Parathyroid adenoma (tissue), 2 donors: ENCODE measurements at regions not wholly inside any gene's neighbourhood (a gene's known extent, or its start where the extent isn't known, plus 50 kb on each side); places are given as distances from the start of the nearest gene placed in this dataset.

Experiments
- H2AFZ ChIP-seq: fragments of 300-600 bp; sonication (generic); one replicate; pipeline ENCODE4 v1.7.0; 2017; ENCODE audit warnings: antibody characterized with exemption, mild to moderate bottlenecking
- H3K27ac ChIP-seq: fragments of 300-600 bp; sonication (generic); one replicate; pipeline ENCODE4 v1.7.0; 2017
- H3K27me3 ChIP-seq: fragments of 300-600 bp; sonication (generic); one replicate; pipeline ENCODE4 v1.7.0; 2017; ENCODE audit warnings: low read length; ENCODE audit not compliant: control insufficient read depth, insufficient read depth
- H3K36me3 ChIP-seq: fragments of 300-600 bp; sonication (generic); one replicate; pipeline ENCODE4 v1.7.0; 2017; ENCODE audit warnings: low read length; ENCODE audit not compliant: control insufficient read depth, insufficient read depth
- H3K4me1 ChIP-seq: fragments of 300-600 bp; sonication (generic); one replicate; pipeline ENCODE4 v1.7.0; 2017; ENCODE audit warnings: control low read depth
- H3K4me2 ChIP-seq: fragments of 300-600 bp; sonication (generic); one replicate; pipeline ENCODE4 v1.7.0; 2017; ENCODE audit warnings: low read length
- H3K4me3 ChIP-seq: fragments of 300-600 bp; sonication (generic); one replicate; pipeline ENCODE4 v1.7.0; 2017; ENCODE audit warnings: low read depth, low read length
- H3K79me2 ChIP-seq: fragments of 300-600 bp; sonication (generic); one replicate; pipeline ENCODE4 v1.7.0; 2017; ENCODE audit warnings: control low read depth
- H3K9ac ChIP-seq: fragments of 300-600 bp; sonication (generic); one replicate; pipeline ENCODE4 v1.7.0; 2017; ENCODE audit warnings: mild to moderate bottlenecking
- H3K9me3 ChIP-seq: fragments of 300-600 bp; sonication (generic); one replicate; pipeline ENCODE4 v1.7.0; 2017; ENCODE audit warnings: low read length; ENCODE audit not compliant: control insufficient read depth
- TF ChIP-seq, protein P1 (sequence below): fragments of 300-600 bp; sonication (generic); IDR thresholded peaks from one replicate; pipeline ENCODE4 v1.7.0; 2017; ENCODE audit warnings: antibody characterized with exemption, mild to moderate bottlenecking
- donor health status: primary hyperparathyroidism.

- Histone ChIP-seq H3K36me3 (no peaks in the 10 kb centered on the region), H3K4me3 (no peak overlapping the region), H3K79me2 (no peaks in the 10 kb centered on the region), H3K9me3 (no peaks in the 10 kb centered on the region), H2AFZ (no peak overlapping the region), H3K27ac (no peak overlapping the region), H3K9ac (no peak overlapping the region), H3K27me3 (no peaks in the 10 kb centered on the region), H3K4me1 (no peaks in the 10 kb centered on the region), H3K4me2 (no peak overlapping the region)
- TF ChIP-seq, protein P1, sequence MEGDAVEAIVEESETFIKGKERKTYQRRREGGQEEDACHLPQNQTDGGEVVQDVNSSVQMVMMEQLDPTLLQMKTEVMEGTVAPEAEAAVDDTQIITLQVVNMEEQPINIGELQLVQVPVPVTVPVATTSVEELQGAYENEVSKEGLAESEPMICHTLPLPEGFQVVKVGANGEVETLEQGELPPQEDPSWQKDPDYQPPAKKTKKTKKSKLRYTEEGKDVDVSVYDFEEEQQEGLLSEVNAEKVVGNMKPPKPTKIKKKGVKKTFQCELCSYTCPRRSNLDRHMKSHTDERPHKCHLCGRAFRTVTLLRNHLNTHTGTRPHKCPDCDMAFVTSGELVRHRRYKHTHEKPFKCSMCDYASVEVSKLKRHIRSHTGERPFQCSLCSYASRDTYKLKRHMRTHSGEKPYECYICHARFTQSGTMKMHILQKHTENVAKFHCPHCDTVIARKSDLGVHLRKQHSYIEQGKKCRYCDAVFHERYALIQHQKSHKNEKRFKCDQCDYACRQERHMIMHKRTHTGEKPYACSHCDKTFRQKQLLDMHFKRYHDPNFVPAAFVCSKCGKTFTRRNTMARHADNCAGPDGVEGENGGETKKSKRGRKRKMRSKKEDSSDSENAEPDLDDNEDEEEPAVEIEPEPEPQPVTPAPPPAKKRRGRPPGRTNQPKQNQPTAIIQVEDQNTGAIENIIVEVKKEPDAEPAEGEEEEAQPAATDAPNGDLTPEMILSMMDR, result no peak
Observed at GRCh38 chrX:150074175-150074574, 135.9 kb upstream of the EOLA2 start.

GRCh38 chrX:150080497-150080896 is 142.2 kb upstream of the EOLA2 start:
- Histone ChIP-seq H3K9me3 (no peaks in the 10 kb centered on the region), H2AFZ (no peak overlapping the region), H3K36me3 (no peaks in the 10 kb centered on the region), H3K27me3 (no peaks in the 10 kb centered on the region), H3K4me1 (no peaks in the 10 kb centered on the region), H3K9ac (no peak overlapping the region), H3K27ac (no peak overlapping the region), H3K4me2 (no peak overlapping the region), H3K4me3 (no peak overlapping the region), H3K79me2 (no peaks in the 10 kb centered on the region)
- TF ChIP-seq, protein P1, result no peak

- Histone ChIP-seq H3K36me3 (no peaks in the 10 kb centered on the region), H3K9ac (no peak overlapping the region), H2AFZ (no peak overlapping the region), H3K27me3 (no peaks in the 10 kb centered on the region), H3K27ac (no peak overlapping the region), H3K9me3 (no peaks in the 10 kb centered on the region), H3K79me2 (no peaks in the 10 kb centered on the region), H3K4me3 (no peak overlapping the region), H3K4me1 (no peaks in the 10 kb centered on the region), H3K4me2 (no peak overlapping the region)
- TF ChIP-seq, protein P1, result no peak
Observed at GRCh38 chrX:150081076-150081475, 142.8 kb upstream of the EOLA2 start.

- Histone ChIP-seq H3K27ac (no peak overlapping the region), H2AFZ (no peak overlapping the region), H3K36me3 (no peaks in the 10 kb centered on the region), H3K79me2 (no peaks in the 10 kb centered on the region), H3K4me2 (no peak overlapping the region), H3K4me1 (no peaks in the 10 kb centered on the region), H3K4me3 (no peak overlapping the region), H3K9me3 (no peaks in the 10 kb centered on the region), H3K9ac (no peak overlapping the region), H3K27me3 (no peaks in the 10 kb centered on the region)
- TF ChIP-seq, protein P1, result no peak
Observed at GRCh38 chrX:150084496-150085229, 146.4 kb upstream of the EOLA2 start.

DNA sequence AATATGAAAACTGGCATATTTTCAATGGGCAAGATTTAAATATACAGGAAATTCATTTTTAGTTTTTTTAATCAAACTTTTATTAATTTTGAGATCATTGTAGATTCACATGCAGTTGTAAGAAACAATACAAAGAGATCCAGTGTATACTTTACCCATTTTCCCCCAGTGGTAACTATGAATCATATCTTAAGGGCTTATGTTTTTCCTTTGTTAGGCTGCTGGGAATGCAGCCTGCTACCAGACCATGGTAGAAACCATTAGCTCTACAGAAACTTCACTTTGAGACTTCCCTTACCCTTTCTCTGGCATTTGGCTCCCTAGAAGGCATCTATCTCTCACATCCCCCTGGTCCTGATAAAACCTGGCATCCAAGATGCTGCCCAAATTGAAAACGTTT is 147.6 kb upstream of the EOLA2 start:
- H3K4me2 ChIP-seq, result no peak overlapping the region
- no peaks in the 10 kb centered on the region for H3K9me3 ChIP-seq
- H3K9ac ChIP-seq, result no peak overlapping the region
- H3K79me2 ChIP-seq, result no peaks in the 10 kb centered on the region
- no peaks in the 10 kb centered on the region for H3K27me3 ChIP-seq
- no peaks in the 10 kb centered on the region for H3K36me3 ChIP-seq
- TF ChIP-seq, protein P1, result no peak
- H3K4me3 ChIP-seq, result no peak overlapping the region
- no peak overlapping the region for H3K27ac ChIP-seq
- H3K4me1 ChIP-seq, result no peaks in the 10 kb centered on the region
- H2AFZ ChIP-seq, result no peak overlapping the region
